ENCODE measurements at regions not wholly inside any gene's neighbourhood (a gene's known extent, or its start where the extent isn't known, plus 50 kb on each side); places are given as distances from the start of the nearest gene placed in this dataset.

DNA sequence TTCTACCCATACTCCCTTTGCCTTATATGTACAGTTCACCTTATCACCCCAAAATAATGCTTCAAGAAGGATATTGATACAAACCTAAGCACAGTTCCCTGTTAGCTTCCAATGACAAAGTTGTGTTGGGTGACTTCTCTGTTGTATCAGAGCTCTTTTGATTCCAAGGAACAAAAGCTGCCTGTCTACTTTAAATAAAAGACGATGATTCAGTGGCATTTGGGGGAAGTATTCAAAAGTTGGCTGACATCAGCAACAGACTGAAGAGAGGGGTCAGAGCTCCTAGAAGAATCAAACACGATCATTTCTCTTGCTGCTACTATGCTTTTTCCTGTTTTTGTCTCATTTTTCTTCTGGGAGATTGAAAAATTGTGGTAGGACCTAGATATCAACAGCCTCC lies 69.4 kb upstream of the CA10 start:
- no peak for DNase-seq (ENCODE audit: low read depth, low spot score)
- dilution Hi-C loops (cut with MboI; ENCODE audit: extremely low pct_ligation_motif_present, low sequenced_read_pairs) = no loop called here
- CTCF ChIA-PET = no interaction called here
- no peaks in the 10 kb centered on the region for H4K20me1 ChIP-seq (replicated peaks; ENCODE audit: control insufficient read depth, extremely low read depth, insufficient read depth, low read length)
- H3K9ac ChIP-seq (replicated peaks; ENCODE audit: extremely low read depth, insufficient read depth, low read length) = no peak overlapping the region
- H3K79me2 ChIP-seq (ENCODE audit: control insufficient read depth, insufficient read depth, low read length) = no peaks in the 10 kb centered on the region
- POLR2A ChIA-PET = no interaction called here
- no peak overlapping the region for H3K4me2 ChIP-seq (ENCODE audit: insufficient read depth, low read length)
- no peaks in the 10 kb centered on the region for H3K27me3 ChIP-seq (ENCODE audit: control insufficient read depth in 2 of 2, insufficient read depth in 2 of 2, low read length in 2 of 2)
- no peaks in the 10 kb centered on the region for H3K4me1 ChIP-seq (ENCODE audit: control insufficient read depth, extremely low read depth, insufficient read depth, low read length)
- peaks cover 5% of the 10 kb centered on the region for H3K9me3 ChIP-seq (replicated peaks; ENCODE audit: control insufficient read depth, insufficient read depth, low read length)
- no peaks in the 10 kb centered on the region for H3K9me1 ChIP-seq (replicated peaks; ENCODE audit: control insufficient read depth, extremely low read depth, insufficient read depth, low read length)
- no peak overlapping the region for H3K27ac ChIP-seq (ENCODE audit: insufficient read depth, low read depth, low read length)
- no peak for FAIRE-seq
- H3K4me3 ChIP-seq (replicated peaks in 1 of 3; ENCODE audit: insufficient read depth in 1 of 3, low read depth in 1 of 3, low read length in 3 of 3) = no peak overlapping the region
- H2AFZ ChIP-seq (ENCODE audit: low read depth, low read length) = no peak overlapping the region
- intact Hi-C loops (cut with micrococcal nuclease) = no loop called here
- no peaks in the 10 kb centered on the region for H3K36me3 ChIP-seq (ENCODE audit: control insufficient read depth in 2 of 2, extremely low read depth in 1 of 2, insufficient read depth in 2 of 2, low read length in 2 of 2)
- no peak for TF ChIP-seq JUN (IDR thresholded peaks at IDR 0.05; ENCODE audit: borderline replicate concordance, insufficient read depth, insufficient read length, low read depth)
- BruUV-seq (replicated peaks) = no TSS peak

DNA sequence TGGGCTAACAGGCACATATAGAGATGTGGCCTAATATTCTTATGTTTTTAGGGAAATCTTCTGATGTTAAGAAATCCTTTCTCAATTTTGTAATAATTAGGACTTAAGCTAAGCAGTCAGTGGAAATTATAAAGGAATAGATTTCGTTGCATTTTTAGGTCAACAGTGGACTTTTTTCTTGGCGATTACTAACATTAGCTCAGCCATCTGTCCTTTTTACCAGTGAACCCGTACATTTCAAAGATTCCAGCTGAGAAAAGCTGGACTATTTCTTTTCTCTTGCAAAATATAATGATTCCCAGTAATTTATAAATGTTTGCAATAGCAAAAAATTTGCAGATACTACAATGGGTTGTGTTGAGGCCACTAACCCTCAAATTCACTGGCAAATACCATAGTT lies 54.9 kb upstream of the CA10 start:
- no peaks in the 10 kb centered on the region for H3K79me2 ChIP-seq (ENCODE audit: control insufficient read depth, insufficient read depth, low read length)
- H2AFZ ChIP-seq (ENCODE audit: low read depth, low read length) = no peak overlapping the region
- no peak for DNase-seq (ENCODE audit: low read depth, low spot score)
- FAIRE-seq = no peak
- H3K9me1 ChIP-seq (replicated peaks; ENCODE audit: control insufficient read depth, extremely low read depth, insufficient read depth, low read length) = no peaks in the 10 kb centered on the region
- intact Hi-C loops (cut with micrococcal nuclease) (no loop called here), dilution Hi-C loops (cut with MboI; ENCODE audit: extremely low pct_ligation_motif_present, low sequenced_read_pairs) (no loop called here)
- POLR2A ChIA-PET = no interaction called here
- no peaks in the 10 kb centered on the region for H3K36me3 ChIP-seq (ENCODE audit: control insufficient read depth in 2 of 2, extremely low read depth in 1 of 2, insufficient read depth in 2 of 2, low read length in 2 of 2)
- TF ChIP-seq GATA2 (IDR thresholded peaks at IDR 0.05; ENCODE audit: insufficient read depth, insufficient read length, low read depth, low read length) (no peak), EZH2 (IDR thresholded peaks at IDR 0.05; ENCODE audit: borderline replicate concordance, low read depth, low read length, severe bottlenecking) (no peak), MYC (IDR thresholded peaks at IDR 0.05; ENCODE audit: low read depth, low read length) (no peak), JUN (IDR thresholded peaks at IDR 0.05; ENCODE audit: borderline replicate concordance, insufficient read depth, insufficient read length, low read depth) (no peak), POLR2AphosphoS5 (IDR thresholded peaks at IDR 0.05; ENCODE audit: insufficient read depth, low read depth, low read length) (no peak), FOS (IDR thresholded peaks at IDR 0.05; ENCODE audit: borderline replicate concordance, insufficient read depth, low read length) (no peak), POLR2A (IDR thresholded peaks at IDR 0.05; ENCODE audit: low read depth, low read length) (no peak)
- TF ChIP-seq, protein P1, sequence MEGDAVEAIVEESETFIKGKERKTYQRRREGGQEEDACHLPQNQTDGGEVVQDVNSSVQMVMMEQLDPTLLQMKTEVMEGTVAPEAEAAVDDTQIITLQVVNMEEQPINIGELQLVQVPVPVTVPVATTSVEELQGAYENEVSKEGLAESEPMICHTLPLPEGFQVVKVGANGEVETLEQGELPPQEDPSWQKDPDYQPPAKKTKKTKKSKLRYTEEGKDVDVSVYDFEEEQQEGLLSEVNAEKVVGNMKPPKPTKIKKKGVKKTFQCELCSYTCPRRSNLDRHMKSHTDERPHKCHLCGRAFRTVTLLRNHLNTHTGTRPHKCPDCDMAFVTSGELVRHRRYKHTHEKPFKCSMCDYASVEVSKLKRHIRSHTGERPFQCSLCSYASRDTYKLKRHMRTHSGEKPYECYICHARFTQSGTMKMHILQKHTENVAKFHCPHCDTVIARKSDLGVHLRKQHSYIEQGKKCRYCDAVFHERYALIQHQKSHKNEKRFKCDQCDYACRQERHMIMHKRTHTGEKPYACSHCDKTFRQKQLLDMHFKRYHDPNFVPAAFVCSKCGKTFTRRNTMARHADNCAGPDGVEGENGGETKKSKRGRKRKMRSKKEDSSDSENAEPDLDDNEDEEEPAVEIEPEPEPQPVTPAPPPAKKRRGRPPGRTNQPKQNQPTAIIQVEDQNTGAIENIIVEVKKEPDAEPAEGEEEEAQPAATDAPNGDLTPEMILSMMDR (IDR thresholded peaks at IDR 0.05; ENCODE audit: extremely low read depth in 1 of 2, insufficient read depth in 1 of 2, low read depth in 1 of 2, low read length in 2 of 2) = no peak
- TF ChIP-seq, protein P2, sequence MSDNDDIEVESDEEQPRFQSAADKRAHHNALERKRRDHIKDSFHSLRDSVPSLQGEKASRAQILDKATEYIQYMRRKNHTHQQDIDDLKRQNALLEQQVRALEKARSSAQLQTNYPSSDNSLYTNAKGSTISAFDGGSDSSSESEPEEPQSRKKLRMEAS (IDR thresholded peaks at IDR 0.05; ENCODE audit: insufficient read depth, insufficient read length) = no peak
- no peak overlapping the region for H3K4me2 ChIP-seq (ENCODE audit: insufficient read depth, low read length)
- no peaks in the 10 kb centered on the region for H3K4me1 ChIP-seq (ENCODE audit: control insufficient read depth, extremely low read depth, insufficient read depth, low read length)
- no peak overlapping the region for H3K9ac ChIP-seq (replicated peaks; ENCODE audit: extremely low read depth, insufficient read depth, low read length)
- no peaks in the 10 kb centered on the region for H4K20me1 ChIP-seq (replicated peaks; ENCODE audit: control insufficient read depth, extremely low read depth, insufficient read depth, low read length)
- H3K4me3 ChIP-seq (replicated peaks in 1 of 3; ENCODE audit: insufficient read depth in 1 of 3, low read depth in 1 of 3, low read length in 3 of 3) = no peak overlapping the region
- no TSS peak for BruUV-seq (replicated peaks)
- no peaks in the 10 kb centered on the region for H3K27me3 ChIP-seq (ENCODE audit: control insufficient read depth in 2 of 2, insufficient read depth in 2 of 2, low read length in 2 of 2)
- H3K27ac ChIP-seq (ENCODE audit: insufficient read depth, low read depth, low read length) = no peak overlapping the region
- CTCF ChIA-PET = no interaction called here
- H3K9me3 ChIP-seq (replicated peaks; ENCODE audit: control insufficient read depth, insufficient read depth, low read length) = no peaks in the 10 kb centered on the region
